SK-N-SH treated with all-trans-retinoic acid at 6 μM for 48 hours (cell line): ENCODE measurements at regions not wholly inside any gene's neighbourhood (a gene's known extent, or its start where the extent isn't known, plus 50 kb on each side); places are given as distances from the start of the nearest gene placed in this dataset.
"Not testable (repeated sequence)": the region's sequence is repeated elsewhere in the genome, so short reads cannot be mapped to it uniquely, and the experiment has no call there.

Experiments used
- ATAC-seq: fragments of 200-7000 bp; cut with Tn5 transposase; 3 replicates; pipeline ENCODE4 v1.9.1; 2020; ENCODE audit warnings: mild to moderate bottlenecking, moderate library complexity
- ARNTL ChIP-seq: fragments of 450-650 bp; formaldehyde crosslinking; IDR thresholded peaks from 2 replicates; pipeline ENCODE4 v1.5.0; 2020; ENCODE audit warnings: low read depth, mild to moderate bottlenecking, moderate library complexity, borderline replicate concordance
- BACH2 ChIP-seq: fragments of 250-450 bp; sonication (Bioruptor Pico); IDR thresholded peaks from 2 replicates; pipeline ENCODE4 v1.9.0; 2021; ENCODE audit warnings: mild to moderate bottlenecking, borderline replicate concordance
- CREB5 ChIP-seq: fragments of 250-450 bp; sonication (Bioruptor Pico); IDR thresholded peaks from 2 replicates; pipeline ENCODE4 v1.5.1; 2020; ENCODE audit warnings: low read depth, mild to moderate bottlenecking, moderate library complexity
- CSDC2 ChIP-seq: fragments of 250-450 bp; sonication (Bioruptor Pico); IDR thresholded peaks from 2 replicates; pipeline ENCODE4 v1.5.0; 2020; ENCODE audit warnings: mild to moderate bottlenecking, moderate library complexity
- CSRNP3 ChIP-seq: fragments of 250-450 bp; sonication (Bioruptor Pico); IDR thresholded peaks from 2 replicates; pipeline ENCODE4 v1.5.1; 2021; ENCODE audit warnings: mild to moderate bottlenecking, moderate library complexity
- ESRRG ChIP-seq: fragments of 250-450 bp; sonication (Bioruptor Pico); IDR thresholded peaks from 2 replicates; pipeline ENCODE4 v1.6.1; 2021; ENCODE audit warnings: mild to moderate bottlenecking
- GLIS3 ChIP-seq: fragments of 250-450 bp; sonication (Bioruptor Pico); IDR thresholded peaks from 2 replicates; pipeline ENCODE4 v1.5.0; 2020; ENCODE audit warnings: mild to moderate bottlenecking, moderate library complexity
- ISL1 ChIP-seq: fragments of 250-450 bp; sonication (Bioruptor Pico); IDR thresholded peaks from 2 replicates; pipeline ENCODE4 v2.1.2; 2022; ENCODE audit warnings: mild to moderate bottlenecking, moderate library complexity
- OSR1 ChIP-seq: fragments of 250-450 bp; sonication (Bioruptor Pico); IDR thresholded peaks from 2 replicates; pipeline ENCODE4 v1.8.0; 2022; ENCODE audit warnings: moderate library complexity, mild to moderate bottlenecking, inconsistent platforms
- PATZ1 ChIP-seq: fragments of 250-450 bp; sonication (Bioruptor Pico); IDR thresholded peaks from 2 replicates; pipeline ENCODE4 v1.8.0; 2020; ENCODE audit warnings: mild to moderate bottlenecking, moderate library complexity, borderline replicate concordance
- PPARA ChIP-seq: fragments of 250-450 bp; sonication (Bioruptor Pico); IDR thresholded peaks from 2 replicates; pipeline ENCODE4 v1.5.0; 2020; ENCODE audit warnings: mild to moderate bottlenecking, borderline replicate concordance
- RARB ChIP-seq: fragments of 250-450 bp; sonication (Bioruptor Pico); IDR thresholded peaks from 2 replicates; pipeline ENCODE4 v1.8.0; 2021; ENCODE audit warnings: mild to moderate bottlenecking, moderate library complexity
- SNAI2 ChIP-seq: fragments of 250-450 bp; sonication (Bioruptor Pico); IDR thresholded peaks from 2 replicates; pipeline ENCODE4 v1.5.0; 2020; ENCODE audit warnings: mild to moderate bottlenecking, moderate library complexity
- TCF4 ChIP-seq: fragments of 250-450 bp; sonication (Bioruptor Pico); IDR thresholded peaks from 2 replicates; pipeline ENCODE4 v1.8.0; 2021; ENCODE audit warnings: mild to moderate bottlenecking, moderate library complexity, borderline replicate concordance
- TOX ChIP-seq: fragments of 250-450 bp; sonication (Bioruptor Pico); IDR thresholded peaks from 2 replicates; pipeline ENCODE4 v1.8.0; 2021; ENCODE audit warnings: mild to moderate bottlenecking, moderate library complexity, borderline replicate concordance
- TSHZ2 ChIP-seq: fragments of 250-450 bp; sonication (Bioruptor Pico); IDR thresholded peaks from 2 replicates; pipeline ENCODE4 v1.5.0; 2020; ENCODE audit warnings: mild to moderate bottlenecking, moderate library complexity
- ZC3H10 ChIP-seq: fragments of 250-450 bp; sonication (Bioruptor Pico); IDR thresholded peaks from 2 replicates; pipeline ENCODE4 v1.5.1; 2021; ENCODE audit warnings: mild to moderate bottlenecking, moderate library complexity
- ZFP3 ChIP-seq: fragments of 250-450 bp; sonication (Bioruptor Pico); IDR thresholded peaks from 2 replicates; pipeline ENCODE4 v1.5.0; 2020; ENCODE audit warnings: mild to moderate bottlenecking, moderate library complexity
- ZNF565 ChIP-seq: fragments of 450-650 bp; formaldehyde crosslinking; conservative IDR thresholded peaks from 2 replicates; pipeline ENCODE4 v1.5.0; 2020; ENCODE audit warnings: low read depth, mild to moderate bottlenecking, moderate library complexity
- ZNF70 ChIP-seq: fragments of 450-650 bp; formaldehyde crosslinking; IDR thresholded peaks from 2 replicates; pipeline ENCODE4 v1.5.0; 2020; ENCODE audit warnings: mild to moderate bottlenecking, moderate library complexity
- ZNF8 ChIP-seq: fragments of 450-650 bp; formaldehyde crosslinking; IDR thresholded peaks from 2 replicates; pipeline ENCODE4 v1.5.0; 2020; ENCODE audit warnings: mild to moderate bottlenecking, moderate library complexity

GRCh38 chr3:34109846-34110245, 311.4 kb downstream of the PDCD6IP start:
- TF ChIP-seq PATZ1 (CRISPR knock-in tag) (no peak), TOX (no peak), RARB (CRISPR knock-in tag) (no peak), CREB5 (CRISPR knock-in tag) (no peak), BACH2 (CRISPR knock-in tag) (no peak), TCF4 (CRISPR knock-in tag) (no peak), TSHZ2 (CRISPR knock-in tag) (no peak), CSRNP3 (no peak), SNAI2 (CRISPR knock-in tag) (no peak), OSR1 (CRISPR knock-in tag) (no peak), CSDC2 (CRISPR knock-in tag) (no peak), ISL1 (no peak), ZNF70 (CRISPR knock-in tag) (no peak), ARNTL (CRISPR knock-in tag) (no peak), ZFP3 (CRISPR knock-in tag) (no peak), ZC3H10 (CRISPR knock-in tag) (no peak), GLIS3 (CRISPR knock-in tag) (no peak), ZNF8 (CRISPR knock-in tag) (no peak), ESRRG (no peak)
- no peak for ATAC-seq

- TF ChIP-seq CREB5 (CRISPR knock-in tag), result no peak
- TF ChIP-seq CSRNP3, result no peak
- no peak for TF ChIP-seq CSDC2 (CRISPR knock-in tag)
- TF ChIP-seq RARB (CRISPR knock-in tag), result no peak
- no peak for TF ChIP-seq ZFP3 (CRISPR knock-in tag)
- TF ChIP-seq PPARA, result no peak
- TF ChIP-seq SNAI2 (CRISPR knock-in tag), result no peak
- TF ChIP-seq ZNF70 (CRISPR knock-in tag), result no peak
- no peak for TF ChIP-seq ZNF565 (CRISPR knock-in tag)
- TF ChIP-seq TSHZ2 (CRISPR knock-in tag), result no peak
- no peak for TF ChIP-seq ARNTL (CRISPR knock-in tag)
- no peak for TF ChIP-seq OSR1 (CRISPR knock-in tag)
- ATAC-seq, result no peak
Observed at GRCh38 chr3:34111361-34111760, 312.9 kb downstream of the PDCD6IP start.

- ATAC-seq, result not testable (repeated sequence)
Observed at GRCh38 chr3:34112261-34112660, 313.8 kb downstream of the PDCD6IP start.
